IPS-20b (cell line): ENCODE measurements at regions not wholly inside any gene's neighbourhood (a gene's known extent, or its start where the extent isn't known, plus 50 kb on each side); places are given as distances from the start of the nearest gene placed in this dataset.
"Not testable (repeated sequence)": the region's sequence is repeated elsewhere in the genome, so short reads cannot be mapped to it uniquely, and the experiment has no call there.

ENCODE experiments used
- H3K27ac ChIP-seq: one replicate; pipeline ENCODE4 v1.5.1; 2013; ENCODE audit warnings: low read length
- H3K27me3 ChIP-seq: 2 replicates; pipeline ENCODE4 v1.6.1; 2013; ENCODE audit warnings: mild to moderate bottlenecking, low read length, inconsistent platforms; ENCODE audit not compliant: insufficient read depth
- H3K36me3 ChIP-seq: 2 replicates; pipeline ENCODE4 v1.6.1; 2013; ENCODE audit warnings: low read depth, mild to moderate bottlenecking, inconsistent platforms, low read length, moderate library complexity; ENCODE audit not compliant: insufficient read depth
- H3K4me1 ChIP-seq: 2 replicates; pipeline ENCODE4 v1.6.1; 2013; ENCODE audit warnings: mild to moderate bottlenecking, control low read depth, inconsistent platforms, low read length, moderate library complexity; ENCODE audit not compliant: insufficient read depth
- H3K4me3 ChIP-seq: 2 replicates; pipeline ENCODE4 v1.5.1; 2013; ENCODE audit warnings: mild to moderate bottlenecking, low read length, inconsistent platforms
- H3K9ac ChIP-seq: 2 replicates; pipeline ENCODE4 v1.6.1; 2013; ENCODE audit warnings: low read depth, mild to moderate bottlenecking, inconsistent platforms, low read length, moderate library complexity
- H3K9me3 ChIP-seq: 2 replicates; pipeline ENCODE4 v1.6.1; 2013; ENCODE audit warnings: mild to moderate bottlenecking, low read depth, low read length, inconsistent platforms; ENCODE audit not compliant: insufficient read depth

- Histone ChIP-seq H3K27ac (no peak overlapping the region), H3K9ac (no peak overlapping the region), H3K4me1 (no peaks in the 10 kb centered on the region), H3K36me3 (no peaks in the 10 kb centered on the region), H3K4me3 (no peak overlapping the region), H3K9me3 (no peaks in the 10 kb centered on the region), H3K27me3 (no peaks in the 10 kb centered on the region)
These were observed 69.7 kb upstream of the SOD1 start for GRCh38 chr21:31589820-31590219.

DNA sequence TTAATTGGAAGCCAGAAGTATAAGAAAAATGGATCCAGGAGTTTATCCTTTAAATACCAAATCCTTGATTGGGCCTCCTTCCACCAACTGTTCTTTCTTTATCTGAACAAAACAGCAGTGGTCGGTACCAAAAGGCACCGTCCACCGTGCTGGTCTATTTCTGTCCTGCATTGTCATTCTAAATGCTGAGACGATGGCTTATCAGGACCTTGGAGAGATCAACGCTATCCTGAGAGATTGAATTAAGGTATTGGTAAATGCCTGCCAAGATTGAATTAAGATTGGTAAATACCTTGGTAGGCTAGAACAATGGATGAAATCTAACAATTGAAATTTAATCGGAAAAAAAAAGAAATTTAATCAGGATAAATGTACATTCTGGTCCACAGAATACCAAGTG lies 73.4 kb upstream of the SOD1 start:
- Histone ChIP-seq H3K36me3 (no peaks in the 10 kb centered on the region), H3K4me3 (no peak overlapping the region), H3K9ac (no peak overlapping the region), H3K9me3 (no peaks in the 10 kb centered on the region), H3K4me1 (no peaks in the 10 kb centered on the region), H3K27me3 (no peaks in the 10 kb centered on the region), H3K27ac (no peak overlapping the region)

DNA sequence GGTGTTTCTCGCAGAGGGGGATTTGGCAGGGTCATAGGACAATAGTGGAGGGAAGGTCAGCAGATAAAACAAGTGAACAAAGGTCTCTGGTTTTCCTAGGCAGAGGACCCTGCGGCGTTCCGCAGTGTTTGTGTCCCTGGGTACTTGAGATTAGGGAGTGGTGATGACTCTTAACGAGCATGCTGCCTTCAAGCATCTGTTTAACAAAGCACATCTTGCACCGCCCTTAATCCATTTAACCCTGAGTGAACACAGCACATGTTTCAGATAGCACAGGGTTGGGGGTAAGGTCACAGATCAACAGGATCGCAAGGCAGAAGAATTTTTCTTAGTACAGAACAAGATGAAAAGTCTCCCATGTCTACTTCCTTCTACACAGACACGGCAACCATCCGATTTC lies 75.6 kb upstream of the SOD1 start:
- H3K27me3 ChIP-seq, H3K4me1 ChIP-seq, H3K9me3 ChIP-seq, H3K9ac ChIP-seq, H3K27ac ChIP-seq, H3K36me3 ChIP-seq, H3K4me3 ChIP-seq: not testable (repeated sequence)

DNA sequence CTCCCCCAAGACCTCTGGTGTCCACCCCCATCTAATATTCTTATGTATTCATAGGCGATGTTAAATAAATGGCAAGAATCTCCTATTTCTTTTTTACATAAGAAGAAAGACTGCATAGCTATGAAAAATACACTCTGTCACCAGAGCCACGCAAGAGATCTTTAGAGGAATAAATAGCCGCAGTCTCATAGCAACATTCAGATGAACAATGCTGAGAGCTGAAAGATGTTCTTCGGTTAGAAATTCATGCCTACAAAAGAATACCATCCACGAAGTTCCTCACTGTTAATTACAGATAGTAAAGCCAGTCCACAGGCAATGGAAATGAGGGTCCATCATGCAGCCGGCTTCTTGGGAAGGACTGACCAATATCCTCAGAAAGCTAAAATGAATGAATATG lies 76.0 kb upstream of the SOD1 start:
- Histone ChIP-seq H3K4me1 (no peaks in the 10 kb centered on the region), H3K27me3 (no peaks in the 10 kb centered on the region), H3K36me3 (no peaks in the 10 kb centered on the region), H3K9me3 (no peaks in the 10 kb centered on the region), H3K27ac (no peak overlapping the region), H3K9ac (no peak overlapping the region), H3K4me3 (no peak overlapping the region)

- Histone ChIP-seq H3K4me3 (no peak overlapping the region), H3K27me3 (no peaks in the 10 kb centered on the region), H3K9me3 (no peaks in the 10 kb centered on the region), H3K4me1 (no peaks in the 10 kb centered on the region), H3K9ac (no peak overlapping the region), H3K36me3 (no peaks in the 10 kb centered on the region), H3K27ac (no peak overlapping the region)
These were observed 78.6 kb upstream of the SOD1 start for GRCh38 chr21:31580866-31581276.

GRCh38 chr21:31577271-31577670 lies 82.2 kb upstream of the SOD1 start:
- no peaks in the 10 kb centered on the region for H3K27me3 ChIP-seq
- H3K36me3 ChIP-seq: no peaks in the 10 kb centered on the region
- H3K9ac ChIP-seq: no peak overlapping the region
- H3K27ac ChIP-seq: no peak overlapping the region
- peaks cover 6% of the 10 kb centered on the region; the same call in 1 of the 2 replicates for H3K9me3 ChIP-seq
- no peak overlapping the region for H3K4me3 ChIP-seq
- no peaks in the 10 kb centered on the region for H3K4me1 ChIP-seq

GRCh38 chr21:31576428-31576827 lies 83.1 kb upstream of the SOD1 start:
- Histone ChIP-seq H3K36me3 (no peaks in the 10 kb centered on the region), H3K9me3 (peaks cover 6% of the 10 kb centered on the region; the same call in 1 of the 2 replicates), H3K4me1 (no peaks in the 10 kb centered on the region), H3K4me3 (no peak overlapping the region), H3K27ac (no peak overlapping the region), H3K27me3 (no peaks in the 10 kb centered on the region), H3K9ac (no peak overlapping the region)

GRCh38 chr21:31573217-31573616 lies 86.3 kb upstream of the SOD1 start:
- Histone ChIP-seq H3K4me1 (no peaks in the 10 kb centered on the region), H3K9ac (no peak overlapping the region)

DNA sequence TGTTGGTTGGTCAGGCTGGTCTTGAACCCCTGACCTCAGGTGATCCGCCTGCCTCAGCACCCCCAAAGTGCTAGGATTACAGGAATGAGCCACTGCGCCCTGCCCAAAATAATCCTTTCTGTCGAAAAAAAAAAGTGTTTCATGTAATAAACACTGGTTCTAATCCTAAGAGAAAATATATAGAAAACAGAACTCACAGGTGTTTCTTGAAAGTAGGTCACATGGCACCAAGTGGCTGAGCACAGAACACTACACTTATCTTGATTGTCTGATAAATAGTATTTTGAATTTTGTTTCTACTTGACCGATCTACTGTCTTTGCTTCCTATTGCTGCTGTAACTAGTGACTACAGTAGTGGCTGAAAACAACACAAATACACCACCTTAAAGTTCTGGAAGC lies 87.6 kb upstream of the SOD1 start:
- H3K4me1 ChIP-seq: peaks cover 1% of the 10 kb centered on the region; the same call in 1 of the 2 replicates
- H3K27ac ChIP-seq: no peak overlapping the region
- H3K27me3 ChIP-seq: no peaks in the 10 kb centered on the region
- peaks cover 6% of the 10 kb centered on the region; the same call in 1 of the 2 replicates for H3K9me3 ChIP-seq
- no peaks in the 10 kb centered on the region for H3K36me3 ChIP-seq
- no peak overlapping the region for H3K9ac ChIP-seq
- H3K4me3 ChIP-seq: no peak overlapping the region

More at GRCh38 chr21:31573217-31573616, 86.3 kb upstream of the SOD1 start:
- H3K27ac ChIP-seq: no peak overlapping the region
- no peaks in the 10 kb centered on the region for H3K27me3 ChIP-seq
- H3K36me3 ChIP-seq: no peaks in the 10 kb centered on the region
- H3K4me3 ChIP-seq: no peak overlapping the region
- peaks cover 6% of the 10 kb centered on the region; the same call in 1 of the 2 replicates for H3K9me3 ChIP-seq

DNA sequence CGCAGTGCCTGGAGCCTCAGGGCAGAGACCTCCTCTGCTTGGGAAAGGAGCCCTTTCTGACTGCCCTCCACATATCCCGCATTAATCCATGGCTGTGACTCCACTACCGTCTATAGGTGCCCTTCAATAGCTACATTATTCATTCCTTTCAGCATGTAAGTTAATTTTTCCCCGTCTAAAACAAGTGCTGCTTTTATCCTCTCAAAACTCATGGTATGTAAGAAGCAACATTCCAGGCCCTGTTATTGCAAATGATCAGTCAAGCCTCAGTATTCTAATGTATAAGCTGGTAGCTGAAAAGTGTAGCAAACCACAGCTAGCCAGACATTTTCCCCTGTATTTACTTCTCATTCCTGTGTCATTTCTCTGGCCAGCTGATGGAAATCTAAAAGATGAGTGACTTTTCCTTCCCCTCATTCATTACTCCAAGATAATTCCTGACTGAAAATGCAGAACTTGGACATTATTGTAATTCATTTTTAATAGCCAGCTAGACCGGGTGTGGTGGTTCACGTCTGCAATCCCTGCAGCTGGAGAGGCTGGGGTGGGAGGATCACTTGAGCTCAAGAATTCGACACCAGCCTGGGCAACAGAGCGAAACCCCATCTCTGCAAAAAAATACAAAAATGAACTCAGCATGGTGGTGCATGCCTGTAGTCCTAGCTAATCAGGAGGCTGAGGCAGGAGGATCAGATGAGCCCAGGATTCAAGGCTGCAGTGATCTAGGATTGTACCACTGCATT lies 88.5 kb upstream of the SOD1 start:
- peaks cover 6% of the 10 kb centered on the region; the same call in 1 of the 2 replicates for H3K9me3 ChIP-seq
- no peaks in the 10 kb centered on the region for H3K36me3 ChIP-seq
- no peak overlapping the region for H3K27ac ChIP-seq
- peaks cover 8% of the 10 kb centered on the region for H3K4me1 ChIP-seq
- no peak overlapping the region for H3K9ac ChIP-seq
- H3K27me3 ChIP-seq: no peaks in the 10 kb centered on the region
- no peak overlapping the region for H3K4me3 ChIP-seq

DNA sequence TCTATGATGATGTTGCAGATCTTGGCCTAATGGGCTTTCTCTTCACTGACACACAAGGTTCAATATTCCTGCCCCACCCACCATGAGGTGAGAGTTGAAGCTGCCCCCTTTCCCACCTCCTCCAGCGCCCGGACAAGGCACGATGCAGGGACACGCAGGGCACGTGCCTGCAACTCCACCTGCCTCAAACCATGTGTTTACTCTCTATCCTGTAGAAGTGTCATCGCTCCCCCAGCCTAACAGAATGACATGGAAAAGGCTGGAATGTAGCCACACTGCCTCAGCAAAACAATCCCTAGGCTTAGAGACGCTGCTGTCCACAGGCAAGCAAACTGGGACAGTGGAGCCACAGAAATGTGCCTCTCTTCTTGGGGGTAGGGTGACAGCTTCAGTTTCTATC lies 92.9 kb upstream of the SOD1 start:
- no peaks in the 10 kb centered on the region for H3K27me3 ChIP-seq
- no peak overlapping the region for H3K9ac ChIP-seq
- no peak overlapping the region for H3K4me3 ChIP-seq
- peaks cover 14% of the 10 kb centered on the region for H3K4me1 ChIP-seq
- no peaks in the 10 kb centered on the region for H3K36me3 ChIP-seq
- no peaks in the 10 kb centered on the region for H3K9me3 ChIP-seq
- no peak overlapping the region for H3K27ac ChIP-seq

DNA sequence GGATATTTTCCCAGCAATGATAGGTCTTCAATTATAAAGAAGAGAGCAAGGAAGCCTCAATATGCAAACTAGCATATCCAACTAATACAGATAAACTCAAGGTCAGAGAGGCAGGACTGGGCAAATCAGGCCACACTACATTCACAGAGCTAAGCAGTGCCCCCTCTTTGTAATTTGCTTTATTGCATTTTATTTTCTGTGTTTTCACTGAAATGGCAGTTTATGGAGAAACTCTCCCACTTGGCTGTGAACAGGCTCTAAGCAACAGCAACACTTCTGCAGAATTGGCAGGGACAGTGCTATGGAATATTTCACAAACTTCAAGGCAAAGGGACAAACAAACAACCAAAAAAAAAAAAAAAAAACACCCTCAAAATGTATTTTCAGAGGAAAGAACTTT lies 93.4 kb upstream of the SOD1 start:
- no peaks in the 10 kb centered on the region for H3K27me3 ChIP-seq
- H3K4me3 ChIP-seq: no peak overlapping the region

More for the DNA sequence above, 93.4 kb upstream of the SOD1 start:
- H3K9me3 ChIP-seq: no peaks in the 10 kb centered on the region
- H3K4me1 ChIP-seq: peaks cover 14% of the 10 kb centered on the region
- no peaks in the 10 kb centered on the region for H3K36me3 ChIP-seq
- H3K9ac ChIP-seq: no peak overlapping the region
- no peak overlapping the region for H3K27ac ChIP-seq
